Adrenal gland (tissue), 9 donors: ENCODE measurements at regions not wholly inside any gene's neighbourhood (a gene's known extent, or its start where the extent isn't known, plus 50 kb on each side); places are given as distances from the start of the nearest gene placed in this dataset.

Experiments
- DNase-seq, 7 donors: peaks; one replicate each; pipeline ENCODE4 v3.0.0-alpha.2; 2019 to 2020
- H3K27ac ChIP-seq, 5 donors: fragments of 200-600 bp; sonication (generic) in 4 of 5; 1 replicate in 3 of 5; 2 replicates in 2 of 5; pipeline versions ENCODE4 v1.5.1 to v1.8.0; 2016 to 2020; ENCODE audit warnings: mild to moderate bottlenecking in 1 of 5
- H3K27me3 ChIP-seq: fragments of 200-600 bp; 2 replicates; pipeline ENCODE4 v1.8.0; 2021
- H3K36me3 ChIP-seq, 2 donors: fragments of 200-600 bp; replicated peaks in 1 of 2; 1 replicate in 1 of 2; 2 replicates in 1 of 2; pipeline versions ENCODE4 v1.5.1 to v1.8.0; 2018 to 2022
- H3K4me1 ChIP-seq, 2 donors: fragments of 200-600 bp; replicated peaks in 1 of 2; 1 replicate in 1 of 2; 2 replicates in 1 of 2; pipeline versions ENCODE4 v1.5.1 to v1.8.0; 2018 to 2021
- H3K4me3 ChIP-seq, 4 donors: fragments of 200-600 bp; sonication (generic) in 3 of 4; one replicate each; pipeline ENCODE4 v1.5.1; 2016 to 2018
- H3K9me3 ChIP-seq, 3 donors: fragments of 200-600 bp; sonication (generic) in 1 of 3; replicated peaks in 1 of 3; 1 replicate in 2 of 3; 2 replicates in 1 of 3; pipeline versions ENCODE4 v1.5.1 to v1.8.0; 2016 to 2021
- POLR2A ChIP-seq, 2 donors: fragments of 450-650 bp; IDR thresholded peaks; one replicate each; pipeline ENCODE4 v1.6.1; 2017; ENCODE audit warnings: antibody characterized with exemption in 2 of 2, mild to moderate bottlenecking in 2 of 2, moderate library complexity in 1 of 2
- WGBS, 4 donors: extraction: QIAGEN DNeasy Blood & Tissue Kit in 2 of 4; methylation state at CpG; one replicate each; pipeline versions ENCODE4 v1.1.5 to v1.1.7; 2013 to 2017; 5-methylcytosine and 5-hydroxymethylcytosine counted together
- intact Hi-C, 2 donors: fragments of 100-400 bp; cut with DNase I; formaldehyde crosslinking; loops; one replicate each; pipeline versions ENCODE4 v1.14.1 to v1.15.0; 2022 to 2023
- TF ChIP-seq, protein P1 (sequence below), 6 experiments: fragments of 450-650 bp in 4 of 6; fragments of 200-600 bp in 2 of 6; sonication (generic) in 1 of 6; IDR thresholded peaks; 1 replicate in 5 of 6; 2 replicates in 1 of 6; pipeline versions ENCODE4 v1.5.1 to v1.8.0; 2016 to 2021; ENCODE audit warnings: antibody characterized with exemption in 6 of 6, mild to moderate bottlenecking in 2 of 6, moderate library complexity in 1 of 6
- donor health status: healthy with polysubstance abuse.
- donor health status: Bipolar disorder and iron deficiency.
- donor health status: DM: yes; HTN: yes; CAD: no.
- donor health status: DM: no; HTN: no; CAD: no.
- donor health status: DM: no; HTN: no; CAD: no.

DNA sequence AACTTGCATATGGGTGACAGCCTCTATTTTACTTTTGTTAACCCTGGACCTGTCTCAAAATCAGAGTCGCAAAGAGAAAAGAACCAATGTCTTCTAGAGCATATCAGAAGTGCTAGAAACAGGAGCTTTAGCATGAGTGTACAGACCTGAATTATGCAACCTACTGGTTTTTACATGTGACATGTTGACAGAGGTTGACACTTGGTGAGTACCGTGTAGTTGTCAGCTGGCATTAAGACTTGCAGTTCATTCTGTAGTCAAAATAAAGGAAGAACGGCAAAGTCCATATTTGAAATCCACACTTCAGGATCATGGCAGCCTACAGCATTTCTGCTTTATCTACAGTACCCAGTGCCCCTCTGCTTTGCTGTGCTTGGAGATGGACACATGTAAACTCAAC is 291.9 kb upstream of the TENM3 start:
- Histone ChIP-seq H3K4me1 (peaks cover 4 to 11% of the 10 kb centered on the region in 2 donors), H3K9me3 (no peaks in the 10 kb centered on the region), H3K36me3 (no peaks in the 10 kb centered on the region), H3K27ac (no peak overlapping the region), H3K4me3 (no peak overlapping the region), H3K27me3 (no peaks in the 10 kb centered on the region)
- DNase-seq: no peak
- 56 to 96% (median 91%) methylated on average over 3 of the region's 3 CpGs for WGBS, 4 donors
- TF ChIP-seq, protein P1, sequence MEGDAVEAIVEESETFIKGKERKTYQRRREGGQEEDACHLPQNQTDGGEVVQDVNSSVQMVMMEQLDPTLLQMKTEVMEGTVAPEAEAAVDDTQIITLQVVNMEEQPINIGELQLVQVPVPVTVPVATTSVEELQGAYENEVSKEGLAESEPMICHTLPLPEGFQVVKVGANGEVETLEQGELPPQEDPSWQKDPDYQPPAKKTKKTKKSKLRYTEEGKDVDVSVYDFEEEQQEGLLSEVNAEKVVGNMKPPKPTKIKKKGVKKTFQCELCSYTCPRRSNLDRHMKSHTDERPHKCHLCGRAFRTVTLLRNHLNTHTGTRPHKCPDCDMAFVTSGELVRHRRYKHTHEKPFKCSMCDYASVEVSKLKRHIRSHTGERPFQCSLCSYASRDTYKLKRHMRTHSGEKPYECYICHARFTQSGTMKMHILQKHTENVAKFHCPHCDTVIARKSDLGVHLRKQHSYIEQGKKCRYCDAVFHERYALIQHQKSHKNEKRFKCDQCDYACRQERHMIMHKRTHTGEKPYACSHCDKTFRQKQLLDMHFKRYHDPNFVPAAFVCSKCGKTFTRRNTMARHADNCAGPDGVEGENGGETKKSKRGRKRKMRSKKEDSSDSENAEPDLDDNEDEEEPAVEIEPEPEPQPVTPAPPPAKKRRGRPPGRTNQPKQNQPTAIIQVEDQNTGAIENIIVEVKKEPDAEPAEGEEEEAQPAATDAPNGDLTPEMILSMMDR (IDR thresholded peaks at IDR 0.05): no peak
- no peak for TF ChIP-seq POLR2A (IDR thresholded peaks at IDR 0.05)
- intact Hi-C loops: no loop called here

DNA sequence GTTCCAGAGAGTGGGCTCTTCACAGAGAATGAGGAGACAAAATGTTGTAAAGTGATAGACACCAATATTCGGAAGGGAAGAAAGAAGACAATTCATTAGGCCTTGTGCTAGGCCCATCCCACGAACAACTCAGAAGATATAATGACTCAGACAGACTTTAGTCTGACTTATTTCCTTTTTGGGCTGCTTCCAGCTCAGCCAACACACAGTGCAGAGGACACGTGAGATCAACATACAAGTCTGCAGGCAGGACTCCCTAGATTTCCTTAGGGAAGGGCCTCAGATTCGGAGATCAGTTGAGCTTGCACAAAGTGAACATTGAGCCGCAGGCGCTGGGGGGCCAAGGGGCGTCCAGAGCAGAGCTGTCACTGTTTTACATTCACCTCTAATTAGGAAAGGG is 290.7 kb upstream of the TENM3 start:
- WGBS, 4 donors: 22 to 47% (median 42%) methylated on average over 4 to 7 of the region's 7 CpGs
- Histone ChIP-seq H3K27ac (peak overlapping the region in 1 of 5 donors; percentile 5), H3K4me3 (no peak overlapping the region), H3K9me3 (no peaks in the 10 kb centered on the region), H3K36me3 (no peaks in the 10 kb centered on the region), H3K4me1 (peaks cover 4 to 18% of the 10 kb centered on the region in 2 donors), H3K27me3 (no peaks in the 10 kb centered on the region)
- TF ChIP-seq, protein P1 (IDR thresholded peaks at IDR 0.05): no peak
- no peak for TF ChIP-seq POLR2A (IDR thresholded peaks at IDR 0.05)
- peak; percentile 38 to 71 (median 69) for DNase-seq
- intact Hi-C loops: no loop called here

DNA sequence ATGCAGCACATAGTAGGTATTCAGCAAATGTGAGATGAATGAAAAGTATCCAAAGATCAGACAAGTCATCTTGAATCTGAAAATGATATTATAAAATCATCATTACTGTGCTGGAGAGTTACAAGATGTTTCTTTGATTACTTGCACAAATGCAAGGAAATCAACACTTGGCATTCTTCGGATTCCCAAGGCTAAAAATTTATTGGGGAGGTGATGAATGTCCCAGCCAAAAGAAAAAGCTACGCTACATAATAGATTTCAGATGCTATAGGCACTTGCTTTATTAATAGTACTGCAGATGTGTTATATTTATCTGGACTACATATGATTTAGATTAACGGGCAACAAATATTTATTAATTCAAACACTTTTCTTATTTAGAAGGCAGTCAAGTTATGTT is 286.7 kb upstream of the TENM3 start:
- DNase-seq: no peak
- Histone ChIP-seq H3K4me1 (peaks cover 9 to 38% of the 10 kb centered on the region in 2 donors), H3K36me3 (no peaks in the 10 kb centered on the region), H3K9me3 (no peaks in the 10 kb centered on the region), H3K27ac (no peak overlapping the region), H3K4me3 (no peak overlapping the region), H3K27me3 (no peaks in the 10 kb centered on the region)
- 75 to 80% (median 77%) methylated on average over 3 of the region's 3 CpGs for WGBS, 4 donors
- TF ChIP-seq, protein P1 (IDR thresholded peaks at IDR 0.05): no peak
- no peak for TF ChIP-seq POLR2A (IDR thresholded peaks at IDR 0.05)
- intact Hi-C loops: no loop called here

DNA sequence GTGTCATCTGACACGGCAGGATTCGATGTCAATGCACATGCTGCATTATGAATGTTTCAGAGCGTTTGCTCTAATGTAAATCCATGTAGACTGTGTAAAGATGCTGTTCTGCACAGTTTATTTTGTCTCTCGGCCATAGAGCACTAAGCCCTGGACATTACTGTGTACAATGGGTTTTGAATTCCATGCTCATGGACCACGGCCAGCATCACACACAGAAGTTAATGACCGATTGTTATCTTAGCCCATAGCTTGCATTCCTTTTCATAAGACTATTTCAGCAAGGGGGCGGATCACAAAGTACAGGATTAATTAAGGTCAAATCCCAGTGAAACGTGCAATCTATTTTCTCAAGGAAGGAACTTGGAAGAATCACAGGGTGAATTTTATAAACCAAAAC is 286.1 kb upstream of the TENM3 start:
- DNase-seq: peak in 5 of 7 donors; percentile 15 to 73 (median 62)
- WGBS, 4 donors: 50 to 58% (median 56%) methylated on average over 8 of the region's 8 CpGs
- intact Hi-C loops: no loop called here

More for the DNA sequence above, 286.1 kb upstream of the TENM3 start:
- no peak for TF ChIP-seq POLR2A (IDR thresholded peaks at IDR 0.05)
- TF ChIP-seq, protein P1 (IDR thresholded peaks at IDR 0.05): no peak
- Histone ChIP-seq H3K4me3 (no peak overlapping the region), H3K27ac (peak overlapping the region in 1 of 5 donors; percentile 51), H3K27me3 (no peaks in the 10 kb centered on the region), H3K36me3 (no peaks in the 10 kb centered on the region), H3K9me3 (no peaks in the 10 kb centered on the region), H3K4me1 (peaks cover 9 to 36% of the 10 kb centered on the region in 2 donors)
